Central memory CD8-positive, alpha-beta T cell (primary cell): ENCODE measurements at regions not wholly inside any gene's neighbourhood (a gene's known extent, or its start where the extent isn't known, plus 50 kb on each side); places are given as distances from the start of the nearest gene placed in this dataset.

Experiments
- ATAC-seq: fragments of 150-1000 bp; cut with Tn5 transposase; replicated peaks from 2 replicates; pipeline ENCODE4 v1.10.0; 2022; ENCODE audit warnings: mild to moderate bottlenecking, moderate FRiP score, moderate number of reproducible peaks; ENCODE audit not compliant: poor library complexity, severe bottlenecking; ENCODE audit errors: extremely low read depth
- DNase-seq, 2 donors: peaks; one replicate each; pipeline ENCODE4 v3.0.0; 2021; ENCODE audit warnings: low spot score in 2 of 2
- H3K27ac Mint-ChIP-seq: one replicate; pipeline ENCODE4 v1.8.0; 2022; ENCODE audit warnings: low read depth, mild to moderate bottlenecking, moderate library complexity, mixed read lengths
- H3K27me3 Mint-ChIP-seq: one replicate; pipeline ENCODE4 v1.8.0; 2022; ENCODE audit warnings: mixed read lengths
- H3K36me3 Mint-ChIP-seq: one replicate; pipeline ENCODE4 v1.8.0; 2022; ENCODE audit warnings: mild to moderate bottlenecking, moderate library complexity, mixed read lengths; ENCODE audit not compliant: insufficient read depth
- H3K4me1 Mint-ChIP-seq: one replicate; pipeline ENCODE4 v1.8.0; 2022; ENCODE audit warnings: mixed read lengths
- H3K4me3 Mint-ChIP-seq: one replicate; pipeline ENCODE4 v1.8.0; 2022; ENCODE audit warnings: mild to moderate bottlenecking, moderate library complexity, mixed read lengths
- H3K9me3 Mint-ChIP-seq: one replicate; pipeline ENCODE4 v1.8.0; 2022; ENCODE audit warnings: mixed read lengths

- peaks cover 30% of the 10 kb centered on the region for H3K9me3 Mint-ChIP-seq
- H3K27ac Mint-ChIP-seq, result no peak overlapping the region
- peak; percentile 19 for ATAC-seq
- no peaks in the 10 kb centered on the region for H3K4me1 Mint-ChIP-seq
- no peaks in the 10 kb centered on the region for H3K27me3 Mint-ChIP-seq
- DNase-seq, result no peak
- peaks cover 3% of the 10 kb centered on the region for H3K36me3 Mint-ChIP-seq
- H3K4me3 Mint-ChIP-seq, result no peak overlapping the region
These were observed 136.4 kb upstream of the CNTN3 start for GRCh38 chr3:74750901-74751300.

DNA sequence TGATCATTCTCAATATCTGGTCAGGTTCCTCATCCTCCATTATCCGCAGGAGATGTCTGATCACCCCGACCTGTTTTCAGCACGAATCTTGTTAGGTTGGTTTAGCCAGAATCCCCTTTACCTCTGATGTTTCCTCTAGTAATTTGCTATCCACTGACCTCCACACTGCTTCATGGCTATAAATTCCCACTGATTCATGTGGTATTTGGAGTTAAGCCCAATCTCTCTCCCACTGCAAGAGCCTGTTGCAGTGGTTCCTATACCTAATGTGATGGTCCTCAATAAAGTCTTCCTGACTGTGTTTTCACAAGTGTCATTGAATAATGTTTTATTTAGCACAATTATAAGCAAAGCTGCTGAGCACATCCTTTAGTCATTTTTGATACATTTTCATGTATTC is 124.8 kb upstream of the CNTN3 start:
- Mint-ChIP-seq H3K27ac (no peak overlapping the region), H3K4me1 (no peaks in the 10 kb centered on the region), H3K36me3 (no peaks in the 10 kb centered on the region), H3K9me3 (peaks cover 12% of the 10 kb centered on the region), H3K27me3 (no peaks in the 10 kb centered on the region), H3K4me3 (no peak overlapping the region)
- DNase-seq, result no peak
- no peak for ATAC-seq

- Mint-ChIP-seq H3K36me3 (no peaks in the 10 kb centered on the region), H3K27me3 (no peaks in the 10 kb centered on the region), H3K9me3 (peaks cover 17% of the 10 kb centered on the region), H3K27ac (no peak overlapping the region), H3K4me3 (no peak overlapping the region), H3K4me1 (no peaks in the 10 kb centered on the region)
- ATAC-seq (no peak), DNase-seq (no peak)
These were observed 107.8 kb upstream of the CNTN3 start for GRCh38 chr3:74722211-74722610.

- DNase-seq, result no peak
- Mint-ChIP-seq H3K27ac (no peak overlapping the region), H3K36me3 (peaks cover under 1% of the 10 kb centered on the region), H3K4me1 (no peaks in the 10 kb centered on the region), H3K27me3 (no peaks in the 10 kb centered on the region), H3K4me3 (no peak overlapping the region), H3K9me3 (peaks cover 15% of the 10 kb centered on the region)
- no peak for ATAC-seq
These were observed 99.5 kb upstream of the CNTN3 start for GRCh38 chr3:74713977-74714376.

- H3K4me3 Mint-ChIP-seq, result no peak overlapping the region
- ATAC-seq, result no peak
- no peak for DNase-seq
- H3K9me3 Mint-ChIP-seq, result peaks cover 6% of the 10 kb centered on the region
- no peak overlapping the region for H3K27ac Mint-ChIP-seq
- no peaks in the 10 kb centered on the region for H3K4me1 Mint-ChIP-seq
- H3K27me3 Mint-ChIP-seq, result no peaks in the 10 kb centered on the region
- H3K36me3 Mint-ChIP-seq, result peaks cover 2% of the 10 kb centered on the region
These were observed 97.6 kb upstream of the CNTN3 start for GRCh38 chr3:74711913-74712512.

- Mint-ChIP-seq H3K27me3 (no peaks in the 10 kb centered on the region), H3K4me1 (no peaks in the 10 kb centered on the region), H3K4me3 (no peak overlapping the region), H3K36me3 (peaks cover 2% of the 10 kb centered on the region), H3K9me3 (peaks cover 14% of the 10 kb centered on the region), H3K27ac (no peak overlapping the region)
- ATAC-seq (no peak), DNase-seq (no peak)
These were observed 95.5 kb upstream of the CNTN3 start for GRCh38 chr3:74709951-74710350.

DNA sequence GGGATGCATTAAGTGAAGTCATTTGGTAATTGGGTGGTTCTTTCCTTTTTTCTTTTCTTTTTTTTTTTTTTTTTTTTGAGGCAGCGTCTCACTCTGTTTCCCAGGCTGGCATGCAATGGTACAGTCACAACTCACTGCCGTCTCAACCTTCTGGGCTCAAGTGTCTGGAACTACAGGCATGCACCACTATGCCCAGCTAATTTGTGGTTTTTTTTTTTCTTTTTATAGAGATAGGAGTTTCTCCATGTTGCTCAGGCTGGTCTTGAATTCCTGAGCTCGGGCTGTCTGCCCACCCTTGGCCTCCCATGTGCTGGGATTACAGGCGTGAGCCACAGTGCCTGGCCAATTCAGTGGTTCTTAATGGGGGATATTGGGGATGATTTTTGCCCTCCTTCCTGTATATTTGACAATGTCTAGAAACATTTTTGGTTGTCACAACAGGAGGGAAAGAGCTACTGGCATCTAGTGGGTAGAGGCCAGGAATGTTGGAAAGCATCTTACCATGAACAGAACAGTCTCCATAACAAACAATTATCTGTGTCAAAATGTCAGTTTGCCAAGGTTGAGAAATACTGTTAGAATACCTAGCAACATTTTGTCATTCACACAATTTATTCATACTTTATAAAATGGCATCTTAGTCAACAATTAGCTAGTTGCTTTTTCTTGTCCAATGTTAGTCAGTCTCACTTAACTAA is 79.4 kb upstream of the CNTN3 start:
- H3K36me3 Mint-ChIP-seq, result peaks cover 2% of the 10 kb centered on the region
- ATAC-seq (no peak), DNase-seq (no peak)
- H3K27me3 Mint-ChIP-seq, result no peaks in the 10 kb centered on the region
- peaks cover 19% of the 10 kb centered on the region for H3K9me3 Mint-ChIP-seq
- H3K4me3 Mint-ChIP-seq, result no peak overlapping the region
- no peak overlapping the region for H3K27ac Mint-ChIP-seq
- no peaks in the 10 kb centered on the region for H3K4me1 Mint-ChIP-seq

GRCh38 chr3:74693251-74693650 is 78.8 kb upstream of the CNTN3 start:
- no peaks in the 10 kb centered on the region for H3K27me3 Mint-ChIP-seq
- no peaks in the 10 kb centered on the region for H3K4me1 Mint-ChIP-seq
- no peak overlapping the region for H3K4me3 Mint-ChIP-seq
- no peak overlapping the region for H3K27ac Mint-ChIP-seq
- peaks cover 16% of the 10 kb centered on the region for H3K9me3 Mint-ChIP-seq
- H3K36me3 Mint-ChIP-seq, result peaks cover under 1% of the 10 kb centered on the region
- no peak for ATAC-seq
- DNase-seq, result no peak

DNA sequence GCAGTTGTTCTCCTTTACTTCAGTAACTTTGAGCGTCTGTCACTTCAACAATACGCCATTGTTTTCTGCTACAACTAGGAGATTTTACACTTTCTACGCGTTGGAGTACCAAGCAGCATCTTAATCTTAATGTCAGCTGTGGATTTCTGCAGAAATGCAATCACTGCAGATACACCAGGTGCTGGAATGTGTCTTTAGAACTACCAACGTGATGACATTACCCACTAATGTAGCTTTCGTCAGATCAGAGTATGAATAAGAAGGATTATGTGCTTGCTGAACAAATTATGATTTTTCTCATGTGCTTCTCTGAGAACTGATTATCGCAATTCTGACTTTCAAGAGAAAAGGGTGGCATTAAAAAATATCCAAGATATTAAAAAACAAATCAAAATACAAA is 77.5 kb upstream of the CNTN3 start:
- ATAC-seq, result no peak
- H3K9me3 Mint-ChIP-seq, result peaks cover 18% of the 10 kb centered on the region
- H3K27me3 Mint-ChIP-seq, result no peaks in the 10 kb centered on the region
- no peak for DNase-seq
- no peak overlapping the region for H3K4me3 Mint-ChIP-seq
- no peaks in the 10 kb centered on the region for H3K36me3 Mint-ChIP-seq
- H3K4me1 Mint-ChIP-seq, result no peaks in the 10 kb centered on the region
- no peak overlapping the region for H3K27ac Mint-ChIP-seq

DNA sequence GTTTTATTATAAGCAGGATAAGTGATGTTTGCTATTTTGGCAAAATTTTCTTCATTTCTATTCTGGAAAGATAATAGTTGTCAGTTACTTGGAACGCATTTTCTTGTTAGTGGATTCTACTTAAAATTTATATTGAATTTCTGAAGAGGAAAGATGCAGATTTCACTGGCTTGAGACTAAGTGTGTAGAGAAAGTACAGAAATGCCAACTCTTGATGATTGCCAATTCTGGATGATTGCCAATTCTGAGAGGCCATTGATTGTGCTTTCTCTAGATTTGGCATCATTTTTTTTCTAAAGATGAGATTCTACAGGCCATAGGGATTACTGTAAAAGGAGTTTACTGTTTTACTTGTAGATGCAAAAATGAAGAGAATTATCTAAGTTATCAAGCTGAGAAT is 58.9 kb upstream of the CNTN3 start:
- Mint-ChIP-seq H3K27ac (no peak overlapping the region), H3K27me3 (no peaks in the 10 kb centered on the region), H3K4me1 (no peaks in the 10 kb centered on the region), H3K4me3 (no peak overlapping the region), H3K36me3 (no peaks in the 10 kb centered on the region), H3K9me3 (peaks cover 26% of the 10 kb centered on the region)
- ATAC-seq (no peak), DNase-seq (no peak)

DNA sequence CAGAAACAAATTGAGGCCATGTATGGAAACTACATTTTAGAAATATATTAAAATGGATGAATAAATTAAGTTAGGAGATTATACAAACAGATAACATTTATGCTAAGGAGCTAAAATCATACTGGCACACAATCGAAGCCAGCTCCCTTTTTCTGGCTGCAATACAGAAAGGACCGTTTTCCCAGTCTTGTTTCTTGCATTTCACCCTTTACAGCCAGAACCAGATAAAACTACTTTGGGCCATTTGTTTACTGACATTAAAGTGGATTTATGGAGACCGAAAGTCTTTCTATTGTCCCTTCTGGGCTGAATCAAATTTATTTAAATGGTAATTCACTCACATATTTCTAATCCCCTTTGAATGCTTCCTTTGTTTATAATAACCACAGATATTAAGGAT is 50.1 kb upstream of the CNTN3 start:
- no peak for ATAC-seq
- H3K36me3 Mint-ChIP-seq, result no peaks in the 10 kb centered on the region
- H3K27me3 Mint-ChIP-seq, result no peaks in the 10 kb centered on the region
- no peak overlapping the region for H3K4me3 Mint-ChIP-seq
- no peak for DNase-seq
- H3K4me1 Mint-ChIP-seq, result no peaks in the 10 kb centered on the region
- H3K27ac Mint-ChIP-seq, result no peak overlapping the region
- peaks cover 36% of the 10 kb centered on the region for H3K9me3 Mint-ChIP-seq
